Stomach (tissue), 8 donors: ENCODE measurements at regions not wholly inside any gene's neighbourhood (a gene's known extent, or its start where the extent isn't known, plus 50 kb on each side); places are given as distances from the start of the nearest gene placed in this dataset.

Source experiments
- DNase-seq, 2 donors: peaks; one replicate each; pipeline versions ENCODE4 v3.0.0 to v3.0.0-alpha.2; 2013 to 2019
- H3K27ac ChIP-seq, 5 donors: fragments of 200-600 bp in 4 of 5; sonication (generic) in 4 of 5; one replicate each; pipeline ENCODE4 v1.5.1; 2013 to 2019; ENCODE audit warnings: mild to moderate bottlenecking in 1 of 5, moderate library complexity in 1 of 5
- H3K27me3 ChIP-seq, 3 donors: fragments of 200-600 bp; sonication (generic); one replicate each; pipeline ENCODE4 v1.5.1; 2017 to 2019; ENCODE audit warnings: mixed run types in 1 of 3
- H3K36me3 ChIP-seq, 4 donors: fragments of 200-600 bp; sonication (generic); 1 replicate in 3 of 4; 2 replicates in 1 of 4; pipeline ENCODE4 v1.5.1; 2016 to 2019
- H3K4me1 ChIP-seq, 4 donors: fragments of 200-600 bp; sonication (generic); one replicate each; pipeline ENCODE4 v1.5.1; 2016 to 2019
- H3K4me3 ChIP-seq, 4 donors: fragments of 200-600 bp; sonication (generic) in 3 of 4; one replicate each; pipeline ENCODE4 v1.5.1; 2016 to 2019; ENCODE audit warnings: mild to moderate bottlenecking in 1 of 4
- H3K9me3 ChIP-seq, 4 donors: fragments of 200-600 bp; sonication (generic); one replicate each; pipeline ENCODE4 v1.5.1; 2016 to 2019
- EP300 ChIP-seq: sonication (generic); formaldehyde crosslinking; IDR thresholded peaks from one replicate; pipeline ENCODE4 v1.6.1; 2017; ENCODE audit warnings: antibody characterized with exemption
- POLR2A ChIP-seq, 4 donors: fragments of 450-650 bp; IDR thresholded peaks; one replicate each; pipeline ENCODE4 v1.6.1; 2016; ENCODE audit warnings: antibody characterized with exemption in 4 of 4, control low read depth in 2 of 4, mild to moderate bottlenecking in 1 of 4, moderate library complexity in 1 of 4
- POLR2AphosphoS5 ChIP-seq, 3 donors: sonication (generic); formaldehyde crosslinking; IDR thresholded peaks; one replicate each; pipeline ENCODE4 v1.6.1; 2016; ENCODE audit warnings: antibody characterized with exemption in 3 of 3
- WGBS, 5 donors: extraction: QIAGEN DNeasy Blood & Tissue Kit in 3 of 5; methylation state at CpG; one replicate each; pipeline versions ENCODE4 v1.1.5 to v1.1.7; 2013 to 2018; 5-methylcytosine and 5-hydroxymethylcytosine counted together
- intact Hi-C: fragments of 100-400 bp; cut with DNase I; formaldehyde crosslinking; loops from one replicate; pipeline ENCODE4 v1.15.1; 2023; ENCODE audit warnings: low total_unique reads
- TF ChIP-seq, protein P1 (sequence below), 7 experiments: fragments of 450-650 bp in 4 of 7; fragments of 200-600 bp in 3 of 7; sonication (generic) in 3 of 7; IDR thresholded peaks; one replicate each; pipeline ENCODE4 v1.5.1; 2016 to 2019; ENCODE audit warnings: antibody characterized with exemption in 7 of 7, control low read depth in 2 of 7, mild to moderate bottlenecking in 1 of 7
- donor health status: healthy with polysubstance abuse.
- donor health status: Bipolar disorder and iron deficiency.
- donor health status: healthy.

DNA sequence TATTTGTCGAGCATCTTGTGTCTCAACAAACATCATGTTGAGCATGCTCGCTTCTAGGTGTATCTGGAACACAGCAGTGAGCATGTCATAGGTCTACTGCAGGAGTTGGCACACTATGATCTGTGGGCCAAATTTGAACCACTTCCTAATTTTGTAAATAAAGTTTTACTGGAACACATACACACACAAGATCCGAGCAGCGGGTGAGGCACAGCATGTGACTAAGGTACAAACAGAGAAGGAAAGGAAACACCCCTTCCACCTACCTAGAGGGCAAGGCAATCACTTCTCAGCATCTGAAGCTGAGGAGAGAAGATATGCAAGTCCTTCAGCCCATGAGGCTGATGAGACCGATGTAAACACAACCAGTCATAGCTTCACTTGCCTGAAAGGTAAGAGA lies 200.4 kb downstream of the MED10 start:
- intact Hi-C loops, result no loop called here
- no peak overlapping the region for H3K4me3 ChIP-seq
- no peaks in the 10 kb centered on the region for H3K4me1 ChIP-seq
- no peaks in the 10 kb centered on the region for H3K9me3 ChIP-seq
- H3K27me3 ChIP-seq, result peaks cover 0 to 6% (median 0%) of the 10 kb centered on the region in 3 donors
- no peak overlapping the region for H3K27ac ChIP-seq
- TF ChIP-seq EP300, result no peak
- H3K36me3 ChIP-seq, result no peaks in the 10 kb centered on the region
- 83 to 88% (median 85%) methylated on average over 5 of the region's 5 CpGs for WGBS, 5 donors
- no peak for DNase-seq

DNA sequence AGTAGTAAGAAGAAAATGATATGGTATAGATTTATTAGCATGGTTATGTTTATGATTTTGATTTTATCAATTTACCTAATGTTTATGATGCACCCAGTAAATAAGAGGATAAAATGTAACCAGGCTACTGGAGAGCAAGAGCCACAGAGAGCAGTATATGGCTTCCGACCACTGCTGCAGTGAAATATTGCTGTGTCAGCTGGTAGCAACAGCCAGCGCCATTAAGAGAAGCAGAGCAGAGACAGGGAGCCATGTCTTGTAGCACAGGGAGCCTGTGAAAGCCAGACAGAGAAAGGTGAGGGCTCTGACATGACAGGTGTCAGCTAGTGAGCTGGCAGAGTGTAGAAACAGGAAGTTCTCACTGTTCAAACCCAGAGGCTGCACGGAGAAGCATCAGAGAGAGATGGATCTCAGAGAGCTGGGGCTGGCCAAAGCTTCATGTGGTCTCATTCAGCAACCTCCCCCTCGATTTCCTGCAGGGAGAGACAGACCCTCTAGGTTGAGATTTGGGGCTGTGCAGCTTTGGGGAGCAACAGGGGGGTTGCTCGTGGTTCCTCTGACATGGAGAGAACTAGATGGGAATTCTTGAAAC lies 202.1 kb downstream of the MED10 start:
- whole genome bisulfite sequencing, 5 donors, result 45 to 64% (median 58%) methylated on average over 5 of the region's 5 CpGs
- Histone ChIP-seq H3K4me3 (no peak overlapping the region), H3K9me3 (no peaks in the 10 kb centered on the region), H3K36me3 (no peaks in the 10 kb centered on the region), H3K4me1 (no peaks in the 10 kb centered on the region), H3K27me3 (peaks cover 0 to 6% (median 0%) of the 10 kb centered on the region in 3 donors), H3K27ac (no peak overlapping the region)
- no peak for TF ChIP-seq EP300
- TF ChIP-seq POLR2A (IDR thresholded peaks at IDR 0.05), result no peak
- intact Hi-C loops, result no loop called here
- DNase-seq, result no peak

DNA sequence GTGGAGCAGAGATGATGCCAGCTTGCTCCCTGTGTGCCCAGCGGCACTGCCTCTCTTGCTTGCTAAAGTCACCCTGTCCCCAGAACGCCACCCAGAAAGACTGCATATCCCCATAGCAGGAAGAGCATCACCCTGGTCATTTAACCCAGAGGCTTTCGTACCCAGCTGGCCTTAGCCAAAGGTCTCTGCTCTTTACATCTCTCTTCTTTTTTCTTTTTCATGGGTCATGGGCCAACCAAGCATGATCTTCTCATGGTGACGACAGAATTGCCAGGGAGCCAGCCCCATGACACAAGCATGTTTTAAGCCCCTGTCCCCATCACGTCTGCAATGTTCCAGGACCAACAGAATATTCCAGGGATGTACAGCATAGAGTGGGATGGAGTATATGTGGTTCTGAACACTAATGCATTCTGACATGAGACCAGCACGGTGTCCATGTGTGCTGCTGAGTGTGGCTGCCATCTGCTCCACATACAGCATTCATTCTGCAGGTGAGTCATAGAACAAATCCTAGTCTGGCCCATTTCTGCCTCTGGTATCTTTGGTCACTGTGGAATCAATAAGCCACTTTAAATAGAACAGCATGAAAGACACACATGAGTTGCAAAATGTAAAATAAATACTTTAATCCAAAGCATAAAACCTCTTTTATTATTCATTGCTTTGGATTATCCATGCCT lies 203.0 kb downstream of the MED10 start:
- H3K27ac ChIP-seq, result no peak overlapping the region

DNA sequence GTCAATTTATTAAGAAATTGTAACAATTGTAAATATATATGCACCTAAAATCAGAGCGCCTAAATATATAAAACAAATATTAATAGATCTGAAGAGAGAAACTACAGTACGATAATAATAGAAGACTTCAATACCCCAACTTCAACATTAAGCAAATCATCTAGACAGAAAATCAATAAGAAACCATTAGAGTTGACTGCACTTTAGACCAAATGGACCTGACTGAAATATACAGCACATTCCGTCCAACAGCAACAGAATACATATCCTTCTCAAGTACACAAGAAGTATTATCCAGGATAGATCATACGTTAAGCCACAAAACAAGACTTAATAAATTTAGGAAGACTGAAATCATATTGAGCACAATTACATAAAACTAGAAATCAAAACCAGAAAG lies 208.7 kb downstream of the MED10 start:
- intact Hi-C loops, result no loop called here

More for the DNA sequence above, 203.0 kb downstream of the MED10 start:
- WGBS, 5 donors, result 75 to 82% (median 76%) methylated on average over 6 of the region's 6 CpGs
- Histone ChIP-seq H3K9me3 (no peaks in the 10 kb centered on the region), H3K4me1 (no peaks in the 10 kb centered on the region), H3K4me3 (no peak overlapping the region), H3K36me3 (no peaks in the 10 kb centered on the region), H3K27me3 (peaks cover 0 to 2% (median 0%) of the 10 kb centered on the region in 3 donors)
- DNase-seq, result no peak
- intact Hi-C loops, result no loop called here
- TF ChIP-seq POLR2A (IDR thresholded peaks at IDR 0.05), result no peak
- TF ChIP-seq POLR2AphosphoS5 (IDR thresholded peaks at IDR 0.05), result no peak
- TF ChIP-seq, protein P1, sequence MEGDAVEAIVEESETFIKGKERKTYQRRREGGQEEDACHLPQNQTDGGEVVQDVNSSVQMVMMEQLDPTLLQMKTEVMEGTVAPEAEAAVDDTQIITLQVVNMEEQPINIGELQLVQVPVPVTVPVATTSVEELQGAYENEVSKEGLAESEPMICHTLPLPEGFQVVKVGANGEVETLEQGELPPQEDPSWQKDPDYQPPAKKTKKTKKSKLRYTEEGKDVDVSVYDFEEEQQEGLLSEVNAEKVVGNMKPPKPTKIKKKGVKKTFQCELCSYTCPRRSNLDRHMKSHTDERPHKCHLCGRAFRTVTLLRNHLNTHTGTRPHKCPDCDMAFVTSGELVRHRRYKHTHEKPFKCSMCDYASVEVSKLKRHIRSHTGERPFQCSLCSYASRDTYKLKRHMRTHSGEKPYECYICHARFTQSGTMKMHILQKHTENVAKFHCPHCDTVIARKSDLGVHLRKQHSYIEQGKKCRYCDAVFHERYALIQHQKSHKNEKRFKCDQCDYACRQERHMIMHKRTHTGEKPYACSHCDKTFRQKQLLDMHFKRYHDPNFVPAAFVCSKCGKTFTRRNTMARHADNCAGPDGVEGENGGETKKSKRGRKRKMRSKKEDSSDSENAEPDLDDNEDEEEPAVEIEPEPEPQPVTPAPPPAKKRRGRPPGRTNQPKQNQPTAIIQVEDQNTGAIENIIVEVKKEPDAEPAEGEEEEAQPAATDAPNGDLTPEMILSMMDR (IDR thresholded peaks at IDR 0.05), result no peak
- TF ChIP-seq EP300, result no peak

DNA sequence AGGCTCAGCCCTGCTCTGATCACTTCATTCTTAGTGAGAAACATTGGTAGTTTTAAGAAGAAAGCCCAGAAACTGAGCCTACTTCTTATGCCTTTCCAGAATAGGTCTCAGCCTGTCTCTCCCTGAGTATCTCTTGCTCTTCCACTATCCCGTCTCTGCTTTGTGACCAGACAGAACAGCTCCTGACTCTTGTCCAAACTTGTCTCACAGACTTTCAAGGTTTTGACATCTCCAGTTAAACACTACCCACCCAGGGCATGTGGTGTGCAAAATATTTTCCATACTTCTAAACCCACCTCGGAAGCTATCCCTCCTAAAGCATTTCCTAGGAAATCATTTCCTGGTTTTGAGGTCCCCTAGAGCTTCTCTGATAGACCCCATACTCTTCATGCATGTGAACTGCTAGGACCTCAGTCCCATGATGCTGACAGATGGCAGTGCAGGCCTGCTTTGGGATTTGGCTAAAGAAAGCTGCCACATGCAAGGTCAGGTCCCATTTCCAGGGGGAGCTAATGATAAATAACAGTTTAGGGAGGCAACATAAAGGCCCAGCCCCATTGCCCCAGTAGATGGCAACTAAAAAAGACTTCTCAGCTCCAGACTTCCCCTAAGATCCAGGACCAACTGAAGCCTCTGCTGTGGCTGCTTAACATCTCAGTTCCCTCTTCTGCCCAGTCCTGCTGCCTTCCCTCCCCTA lies 211.5 kb downstream of the MED10 start:
- peaks cover 0 to 8% (median 0%) of the 10 kb centered on the region in 3 donors for H3K27me3 ChIP-seq
- H3K27ac ChIP-seq, result no peak overlapping the region
- H3K36me3 ChIP-seq, result no peaks in the 10 kb centered on the region
- H3K4me1 ChIP-seq, result no peaks in the 10 kb centered on the region
- DNase-seq, result no peak
- H3K9me3 ChIP-seq, result no peaks in the 10 kb centered on the region
- H3K4me3 ChIP-seq, result no peak overlapping the region
- no peak for TF ChIP-seq EP300
- TF ChIP-seq POLR2AphosphoS5 (IDR thresholded peaks at IDR 0.05), result no peak
- TF ChIP-seq, protein P1 (IDR thresholded peaks at IDR 0.05), result no peak
- no peak for TF ChIP-seq POLR2A (IDR thresholded peaks at IDR 0.05)
- intact Hi-C loops, result no loop called here
- WGBS, 5 donors, result 83 to 94% (median 90%) methylated on average over 2 of the region's 2 CpGs

More for the DNA sequence above, 208.7 kb downstream of the MED10 start:
- H3K4me1 ChIP-seq, result no peaks in the 10 kb centered on the region
- no peak overlapping the region for H3K27ac ChIP-seq
- WGBS, 5 donors, result 67 to 94% (median 74%) methylated on average over 4 of the region's 4 CpGs
- no peaks in the 10 kb centered on the region for H3K9me3 ChIP-seq
- H3K36me3 ChIP-seq, result no peaks in the 10 kb centered on the region
- no peak for DNase-seq
- no peak for TF ChIP-seq POLR2AphosphoS5 (IDR thresholded peaks at IDR 0.05)
- no peak overlapping the region for H3K4me3 ChIP-seq
- no peaks in the 10 kb centered on the region for H3K27me3 ChIP-seq
